ENCODE measurements at regions not wholly inside any gene's neighbourhood (a gene's known extent, or its start where the extent isn't known, plus 50 kb on each side); places are given as distances from the start of the nearest gene placed in this dataset.
"Not testable (repeated sequence)": the region's sequence is repeated elsewhere in the genome, so short reads cannot be mapped to it uniquely, and the experiment has no call there.

DNA sequence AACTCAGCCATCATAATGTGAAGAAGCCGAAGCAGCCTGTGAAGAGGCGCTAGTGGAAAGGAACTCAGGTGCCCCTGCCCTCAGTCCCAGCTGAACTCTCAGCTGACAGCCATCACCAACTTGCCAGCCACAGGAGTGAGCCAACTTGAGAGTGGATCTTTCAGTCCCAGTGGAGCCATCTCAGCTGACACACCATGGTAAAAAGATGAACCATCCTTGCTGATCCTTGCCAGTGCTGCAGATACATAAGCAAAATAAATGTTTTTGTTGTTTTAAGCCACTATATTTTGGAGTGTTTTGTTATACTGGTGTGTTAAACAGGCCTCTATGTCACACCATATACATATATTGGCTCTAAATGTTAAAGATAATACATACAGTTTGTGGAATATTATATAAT is 195.8 kb upstream of the SPRED2 start:
- DNase-seq = no peak

DNA sequence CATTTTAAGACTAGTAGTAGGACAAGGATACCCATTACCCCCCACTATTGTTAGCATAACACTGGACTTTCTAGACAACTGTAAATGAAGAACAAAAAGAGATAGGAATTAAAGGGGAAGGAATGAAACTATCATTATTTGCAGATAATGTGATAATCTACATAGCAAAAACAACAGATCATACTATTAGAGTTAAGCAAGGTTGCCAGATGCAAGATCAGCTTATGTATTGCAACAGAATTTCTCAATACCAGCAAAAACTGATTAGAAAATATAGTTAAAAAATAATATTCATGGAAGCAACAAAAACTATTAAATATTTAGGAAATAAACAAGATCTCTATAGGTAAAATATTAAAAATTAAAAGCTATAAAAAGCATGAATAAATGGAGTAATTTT is 194.4 kb upstream of the SPRED2 start:
- DNase-seq = peak; percentile 8

DNA sequence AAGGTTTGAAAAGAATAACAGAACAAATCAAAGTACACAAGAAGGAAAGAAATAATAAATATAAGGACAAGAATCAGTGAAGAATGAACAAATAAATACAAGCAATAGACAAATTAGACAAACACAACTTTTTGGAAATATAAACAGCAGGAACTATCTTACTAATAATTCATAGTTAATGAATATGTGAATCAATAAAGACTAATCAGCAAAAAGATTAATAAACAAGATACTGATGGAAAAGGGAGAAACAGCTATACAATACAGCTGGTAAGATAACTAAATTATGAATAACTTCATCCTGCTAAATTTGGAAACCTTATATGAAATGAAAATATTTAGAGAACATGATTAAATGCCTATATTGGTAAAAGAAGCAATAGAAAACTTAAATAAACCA is 193.6 kb upstream of the SPRED2 start:
- DNase-seq = no peak

DNA sequence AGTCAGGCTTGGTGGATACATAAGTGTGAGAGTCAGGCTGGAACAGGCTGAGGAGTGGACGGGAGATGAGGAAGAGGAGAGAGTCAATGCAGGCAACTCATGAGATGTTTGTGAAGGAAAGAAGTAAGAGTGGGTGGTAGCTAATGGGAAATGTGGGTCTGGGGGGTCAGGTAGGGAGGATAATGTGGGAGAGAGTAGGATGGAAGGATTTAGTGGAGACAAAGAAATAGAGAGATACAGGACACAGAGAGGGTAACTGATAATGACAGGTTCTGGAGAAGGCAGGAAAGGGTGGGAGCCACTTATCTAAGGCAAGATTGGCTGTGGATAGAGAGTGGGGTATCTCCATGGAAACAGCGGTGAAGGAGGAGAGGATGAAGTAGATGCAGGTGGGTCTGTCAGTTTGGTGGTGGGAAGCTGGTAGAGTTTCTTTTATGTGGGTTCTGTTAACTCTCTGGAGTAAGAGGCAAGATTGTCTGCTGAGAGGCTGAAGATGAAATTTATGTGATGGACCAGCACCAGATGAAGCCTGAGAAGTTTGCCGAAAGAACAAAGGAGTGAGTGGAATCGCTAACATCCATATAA is 190.6 kb upstream of the SPRED2 start:
- no peak for DNase-seq

DNA sequence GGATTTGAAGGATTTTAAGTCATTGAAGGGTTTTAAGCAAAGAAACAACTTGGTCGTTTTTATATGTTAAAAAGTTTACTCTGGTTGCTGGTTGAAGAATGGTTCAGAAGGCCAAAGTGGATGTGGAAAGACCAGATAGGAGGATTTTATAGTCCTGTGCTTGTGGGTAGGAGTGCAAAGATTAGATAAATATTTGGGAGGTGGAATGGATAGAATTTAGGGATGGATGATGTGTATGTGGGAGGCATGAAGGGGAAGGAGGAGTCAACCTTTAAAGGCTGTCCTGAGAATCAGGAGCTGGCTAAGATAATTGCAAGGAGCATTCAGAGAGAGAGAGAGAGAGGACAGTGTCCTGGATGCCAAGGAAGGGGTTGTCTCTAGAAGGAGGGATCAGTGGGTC is 190.1 kb upstream of the SPRED2 start:
- no peak for DNase-seq

DNA sequence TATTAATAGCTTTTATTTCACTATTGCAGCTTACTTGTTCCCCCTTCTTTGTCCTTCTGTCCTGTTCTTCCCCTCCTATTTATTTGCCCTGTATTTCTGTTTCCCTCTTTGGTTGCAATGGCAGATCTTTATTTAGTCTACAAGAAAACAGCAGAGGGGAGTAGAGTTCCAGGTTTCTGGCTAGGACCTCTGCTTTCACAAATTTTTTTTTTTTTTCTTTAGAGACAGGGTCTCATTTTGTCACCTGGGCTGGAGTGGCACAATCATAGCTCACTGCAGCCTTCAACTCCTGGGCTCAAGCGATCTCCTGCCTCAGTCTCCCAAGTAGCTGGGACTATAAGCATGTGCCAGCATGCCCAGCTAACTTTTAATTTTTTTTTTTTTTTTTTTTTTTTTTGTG is 188.1 kb upstream of the SPRED2 start:
- no peak for DNase-seq

DNA sequence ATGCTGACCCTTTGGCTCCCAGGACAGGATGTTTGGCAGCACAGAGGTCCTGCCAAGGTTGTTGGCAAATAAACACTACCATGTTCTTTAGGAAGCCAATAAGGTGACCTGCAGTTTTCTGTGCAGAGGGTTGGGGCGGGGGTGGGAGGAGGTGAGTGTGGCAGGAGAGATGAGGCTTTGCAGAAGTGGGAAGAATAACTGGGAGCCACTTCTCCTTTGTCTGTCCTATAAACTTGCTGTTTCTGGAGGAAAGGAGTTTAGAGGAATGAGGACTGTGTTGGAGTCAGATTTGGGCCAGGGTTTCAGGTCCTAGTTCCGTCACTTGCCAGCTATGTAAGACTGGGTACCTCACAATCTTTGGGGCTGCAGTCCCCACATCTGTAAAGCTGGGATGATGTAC is 187.6 kb upstream of the SPRED2 start:
- DNase-seq = no peak

DNA sequence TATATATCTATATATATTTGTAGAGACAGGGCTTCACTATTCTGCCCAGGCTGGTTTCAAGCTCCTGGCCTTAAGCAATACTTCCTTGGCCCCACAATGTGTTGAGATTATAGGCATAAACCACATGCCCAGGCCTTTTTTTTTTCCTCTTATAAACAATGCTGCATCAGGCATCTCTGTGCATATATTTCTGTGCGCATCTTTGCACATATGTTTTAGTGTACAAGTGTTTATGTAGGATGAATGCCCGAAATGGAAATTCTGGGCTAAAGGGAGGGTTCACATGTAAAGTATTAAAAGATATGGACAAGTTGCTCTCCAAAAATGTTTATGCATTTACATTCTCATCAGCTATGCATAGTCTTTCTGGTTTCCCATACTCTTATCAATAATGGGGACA is 183.2 kb upstream of the SPRED2 start:
- no peak for DNase-seq

DNA sequence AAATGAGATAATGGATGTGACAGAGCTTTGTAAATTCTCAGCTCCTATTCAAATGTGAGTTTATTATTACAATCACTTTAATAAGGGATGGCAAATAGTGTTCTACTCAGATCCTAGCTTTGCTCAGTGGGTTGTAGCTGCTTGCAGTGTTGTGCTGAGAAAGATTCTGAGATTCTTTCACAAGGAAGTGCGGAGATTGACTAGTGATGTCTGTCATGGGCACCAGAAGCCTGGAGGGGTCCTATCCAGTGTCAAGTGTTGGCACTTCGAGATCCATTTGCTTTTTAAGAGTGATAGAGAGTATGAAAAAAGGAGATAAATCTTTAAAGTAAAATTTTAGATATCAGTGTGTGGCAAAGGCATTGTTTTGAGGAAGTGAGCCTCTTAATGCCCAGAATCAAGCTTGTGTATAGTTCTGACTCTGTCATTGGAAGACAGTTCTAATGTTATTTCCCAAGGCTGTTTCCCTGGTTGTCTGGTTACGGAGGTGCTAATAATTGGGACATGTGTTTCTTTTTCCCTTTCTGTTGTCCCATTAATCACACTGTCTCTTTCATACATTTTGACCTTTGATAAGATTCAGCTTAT is 181.7 kb upstream of the SPRED2 start:
- DNase-seq = no peak

DNA sequence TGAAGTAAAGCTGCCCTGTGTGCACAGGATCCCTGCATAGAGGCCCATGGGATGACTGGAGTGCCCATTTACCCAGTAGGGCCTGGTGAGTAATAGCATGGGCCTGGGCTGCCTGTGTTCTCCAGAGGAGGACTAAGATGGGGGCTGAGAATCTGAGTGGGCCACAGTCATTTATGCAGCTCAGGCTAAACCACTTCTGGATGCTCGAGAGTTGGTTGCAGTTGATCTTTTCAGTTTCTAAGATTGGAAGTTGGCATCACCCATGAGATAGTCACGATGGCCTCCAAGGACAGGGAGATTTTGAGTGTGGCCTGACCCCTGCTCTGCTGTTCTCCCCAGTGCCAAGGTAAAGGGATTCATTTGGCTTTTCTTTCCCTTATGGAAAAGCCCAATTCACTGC is 179.1 kb upstream of the SPRED2 start:
- no peak for DNase-seq

DNA sequence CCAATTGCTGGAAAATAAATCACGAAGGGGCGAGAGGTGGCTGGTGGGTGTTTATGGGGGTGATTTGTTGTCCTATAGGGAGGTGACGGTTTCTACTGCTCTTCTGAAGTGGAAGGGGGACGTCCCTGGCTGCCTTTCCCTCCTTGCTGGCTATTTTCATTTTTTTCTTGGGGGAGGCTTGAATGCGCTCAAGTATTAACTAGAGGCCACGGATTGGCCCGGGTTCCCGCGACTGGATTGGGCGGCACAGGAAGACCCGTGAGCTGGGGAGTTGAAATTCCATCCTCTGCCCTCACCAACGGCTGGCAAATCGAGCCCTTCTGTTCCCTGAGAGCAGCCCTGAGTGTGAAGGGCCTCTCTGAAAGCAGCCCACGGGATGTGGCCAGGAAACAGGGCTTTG is 176.5 kb upstream of the SPRED2 start:
- DNase-seq = no peak

DNA sequence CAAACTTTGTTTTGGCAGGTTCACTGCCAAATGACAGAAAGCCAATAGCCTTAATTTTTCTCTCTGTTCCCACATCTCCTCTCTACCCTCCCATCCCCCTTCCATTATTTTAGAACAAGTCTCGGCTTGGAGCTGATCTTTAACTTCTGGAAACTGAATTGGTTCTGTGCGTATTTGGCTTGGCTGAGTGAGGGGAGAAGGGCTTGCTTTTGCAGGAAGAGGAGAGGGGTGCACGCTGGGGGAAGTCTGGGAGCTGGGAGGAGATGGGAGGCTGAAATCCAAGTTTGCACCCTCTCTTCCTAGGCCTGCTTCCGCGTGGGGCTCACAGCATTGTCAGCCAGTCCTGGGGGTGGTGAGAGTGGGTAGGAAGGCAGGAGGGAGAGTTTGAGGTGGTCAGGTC is 176.1 kb upstream of the SPRED2 start:
- no peak for DNase-seq

DNA sequence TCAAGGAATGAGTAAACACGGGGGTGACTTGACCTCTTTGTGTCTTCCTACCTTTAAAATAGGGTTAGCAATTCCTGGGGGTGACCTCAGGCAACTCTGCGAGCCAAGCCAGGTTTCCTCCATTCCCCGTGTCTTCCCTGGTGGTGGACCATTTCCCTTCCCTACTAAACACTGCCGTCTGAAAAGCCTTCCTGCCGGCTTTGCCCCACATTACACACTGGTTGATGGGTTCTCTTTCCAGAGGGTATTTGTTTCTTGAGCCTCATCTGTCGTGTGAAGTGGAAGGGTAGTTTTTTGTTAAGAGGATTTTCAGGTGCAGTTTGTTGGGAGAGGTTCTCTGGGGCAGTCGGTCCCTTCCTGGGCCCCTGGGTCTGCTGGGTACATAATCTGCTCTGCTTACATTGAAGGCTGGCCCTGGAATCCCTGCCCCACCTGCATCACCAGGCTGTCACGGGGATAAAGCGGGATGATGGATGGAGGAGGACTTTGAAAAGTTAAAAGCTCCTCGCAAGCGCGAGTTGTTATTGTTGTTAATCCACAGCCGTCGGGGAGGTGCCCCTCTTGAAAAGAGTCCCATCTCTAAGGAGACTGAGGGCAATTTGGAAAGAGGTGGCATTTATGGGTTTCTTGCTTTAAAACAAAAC is 175.4 kb upstream of the SPRED2 start:
- no peak for DNase-seq

DNA sequence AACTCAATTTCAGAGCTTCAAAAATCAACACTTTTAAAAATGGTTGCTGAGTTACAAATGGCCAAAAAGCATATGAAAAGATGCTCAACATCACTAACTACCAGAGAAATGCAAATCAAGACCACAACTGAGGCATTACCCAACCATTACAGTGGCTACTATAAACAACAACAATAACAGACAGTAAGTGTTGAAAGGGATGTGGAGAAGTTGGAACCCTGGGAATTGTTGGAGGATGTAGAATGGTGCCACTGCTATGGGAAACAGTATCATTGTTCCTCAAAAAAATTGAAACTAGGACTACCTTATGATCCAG is 173.3 kb upstream of the SPRED2 start:
- no peak for DNase-seq

DNA sequence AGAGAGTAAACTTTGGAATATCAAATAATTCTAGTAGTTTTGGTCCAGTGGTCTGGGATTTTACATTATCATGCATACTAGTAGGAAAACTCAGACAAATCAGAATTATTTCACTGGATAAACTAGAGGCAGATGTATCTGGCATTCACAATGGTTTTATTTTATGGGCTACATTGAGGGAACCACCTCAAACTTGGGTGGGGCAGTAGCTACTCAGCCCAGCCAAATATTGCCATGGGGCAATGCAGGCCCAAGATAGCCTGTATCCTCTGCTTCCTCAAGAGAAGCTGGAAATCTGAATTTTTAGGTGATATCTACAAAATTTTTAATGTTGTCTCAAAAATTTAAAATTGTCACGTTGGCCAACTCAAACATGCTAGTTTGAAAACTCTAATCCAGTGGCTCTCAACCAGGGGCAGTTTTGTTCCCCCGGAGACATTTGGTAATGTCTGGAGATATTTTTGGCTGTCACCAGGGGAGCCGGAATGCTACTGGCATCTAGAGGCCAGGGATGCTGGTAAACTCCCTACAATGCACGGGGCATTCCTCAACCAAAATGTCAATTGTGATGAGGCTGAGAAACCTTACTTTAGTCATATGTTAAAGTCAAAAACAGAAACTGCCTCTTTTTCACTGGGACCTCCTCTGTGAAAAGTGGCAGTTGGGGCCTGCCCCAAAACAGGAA is 172.8 kb upstream of the SPRED2 start:
- DNase-seq = no peak

DNA sequence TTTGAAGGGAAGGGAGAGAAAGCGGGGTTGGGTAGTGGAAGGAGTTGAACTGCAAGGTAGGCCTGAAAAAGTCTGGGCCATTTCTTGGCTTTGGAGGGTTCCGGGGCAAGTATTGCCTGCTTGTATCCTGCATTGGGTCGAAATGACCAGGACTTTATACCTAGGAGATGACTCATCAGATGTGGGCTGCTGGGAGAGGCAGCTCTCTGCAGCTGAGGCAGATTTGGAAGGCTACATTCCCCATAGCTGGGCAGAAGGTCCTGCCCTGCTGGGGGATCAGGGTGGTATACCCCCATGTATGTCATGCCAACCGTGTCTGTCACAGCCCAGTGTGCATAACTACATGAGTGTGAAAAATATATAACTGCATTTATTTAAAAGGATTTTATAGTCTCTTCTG is 171.8 kb upstream of the SPRED2 start:
- DNase-seq = no peak

DNA sequence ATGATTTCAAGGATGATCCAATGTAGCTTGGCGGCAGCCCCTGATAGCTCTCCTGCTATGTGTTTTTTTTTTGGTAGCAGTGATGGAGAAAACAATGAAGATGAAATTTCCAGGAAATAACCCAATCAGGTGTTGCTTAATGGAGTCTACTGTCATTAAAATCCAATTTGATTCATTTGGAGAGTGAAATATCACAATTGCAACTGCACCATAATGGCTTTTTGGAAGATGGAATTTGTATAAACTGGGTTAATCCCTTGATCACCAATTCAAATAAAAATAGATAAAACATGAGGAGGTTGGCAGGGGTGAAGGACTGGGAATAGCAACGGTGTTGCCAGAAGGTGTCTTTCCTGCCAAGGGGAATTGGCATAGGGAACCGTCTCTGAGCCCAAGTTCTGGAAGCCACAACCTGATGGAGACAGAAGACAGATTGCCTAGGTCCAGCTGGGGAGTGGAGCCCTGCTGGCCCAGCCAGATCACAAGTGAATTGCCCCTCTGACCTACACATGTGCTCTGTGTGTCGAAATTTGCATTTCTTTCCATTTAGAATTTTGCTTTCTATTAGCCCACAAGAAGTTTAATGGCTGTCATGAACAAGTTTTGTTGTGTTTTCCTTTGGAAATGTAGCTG is 170.3 kb upstream of the SPRED2 start:
- no peak for DNase-seq

DNA sequence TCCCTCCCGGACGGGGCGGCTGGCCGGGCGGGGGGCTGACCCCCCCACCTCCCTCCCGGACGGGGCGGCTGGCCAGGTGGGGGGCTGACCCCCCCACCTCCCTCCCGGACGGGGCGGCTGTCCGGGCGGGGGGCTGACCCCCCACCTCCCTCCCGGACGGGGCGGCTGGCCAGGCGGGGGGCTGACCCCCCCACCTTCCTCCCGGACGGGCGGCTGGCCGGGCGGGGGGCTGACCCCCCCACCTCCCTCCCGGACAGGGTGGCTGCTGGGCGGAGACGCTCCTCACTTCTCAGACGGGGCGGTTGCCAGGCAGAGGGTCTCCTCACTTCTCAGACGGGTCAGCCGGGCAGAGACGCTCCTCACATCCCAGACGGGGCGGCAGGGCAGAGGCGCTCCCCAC is 168.5 kb upstream of the SPRED2 start:
- DNase-seq = not testable (repeated sequence)

DNA sequence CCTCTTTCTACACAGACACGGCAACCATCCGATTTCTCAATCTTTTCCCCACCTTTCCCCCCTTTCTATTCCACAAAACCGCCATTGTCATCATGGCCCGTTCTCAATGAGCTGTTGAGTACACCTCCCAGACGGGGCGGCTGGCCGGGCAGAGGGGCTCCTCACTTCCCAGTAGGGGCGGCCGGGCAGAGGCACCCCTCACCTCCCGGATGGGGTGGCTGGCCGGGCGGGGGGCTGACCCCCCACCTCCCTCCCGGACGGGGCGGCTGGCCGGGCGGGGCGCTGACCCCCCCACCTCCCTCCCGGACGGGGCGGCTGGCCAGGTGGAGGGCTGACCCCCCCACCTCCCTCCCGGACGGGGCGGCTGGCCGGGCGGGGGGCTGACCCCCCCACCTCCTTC is 168.0 kb upstream of the SPRED2 start:
- DNase-seq = not testable (repeated sequence)

DNA sequence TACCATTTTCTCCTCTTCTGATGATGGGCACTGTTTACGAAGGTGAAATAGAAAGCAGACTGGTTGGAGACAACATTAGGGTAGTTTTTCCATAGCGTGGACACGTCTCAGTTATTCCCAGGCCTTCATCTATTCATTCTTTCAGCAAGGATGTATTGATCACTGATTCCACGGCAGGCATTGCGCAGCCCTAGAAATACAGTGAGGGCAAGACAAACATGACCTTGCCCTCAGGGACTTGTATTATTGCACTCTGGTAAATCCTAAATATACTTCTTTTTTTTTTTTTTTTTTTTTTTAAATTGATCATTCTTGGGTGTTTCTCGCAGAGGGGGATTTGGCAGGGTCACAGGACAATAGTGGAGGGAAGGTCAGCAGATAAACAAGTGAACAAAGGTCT is 167.3 kb upstream of the SPRED2 start:
- no peak for DNase-seq

DNA sequence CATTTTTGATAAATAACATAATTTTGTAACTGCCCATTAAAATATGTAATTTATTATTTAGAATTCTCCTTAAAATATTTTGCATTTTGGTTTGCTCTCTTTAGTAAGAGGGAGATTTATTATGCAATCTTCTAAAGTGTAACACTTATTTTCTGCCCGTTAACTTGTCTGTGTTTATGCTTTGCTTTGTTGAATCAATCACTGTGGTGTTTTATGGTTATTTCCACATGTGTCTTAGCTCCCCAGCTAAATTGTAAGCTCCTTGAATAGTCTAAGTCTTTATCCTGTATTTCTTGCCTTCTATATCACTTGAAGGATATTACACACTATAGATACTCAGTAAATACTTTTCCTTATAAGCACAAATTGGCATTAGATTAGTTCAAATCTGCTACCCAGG is 166.6 kb upstream of the SPRED2 start:
- no peak for DNase-seq

DNA sequence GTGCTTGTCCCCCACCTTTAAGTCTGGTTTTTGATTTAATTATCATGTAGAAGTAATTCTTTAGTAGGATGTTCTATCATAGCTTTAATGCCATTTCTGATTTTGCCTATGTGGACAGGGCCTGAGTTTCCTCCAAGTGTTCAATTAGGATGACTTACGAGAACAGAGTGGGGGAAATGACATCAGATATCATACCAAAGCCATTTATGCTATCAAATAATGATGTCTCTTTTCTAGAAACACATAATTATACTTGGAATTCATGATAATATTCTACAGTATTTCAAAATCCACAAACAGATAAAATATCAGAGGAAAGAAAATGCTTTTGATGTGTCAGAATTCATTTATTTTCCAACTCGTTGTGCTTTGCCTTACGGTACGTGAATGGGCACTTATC is 165.9 kb upstream of the SPRED2 start:
- DNase-seq = no peak

DNA sequence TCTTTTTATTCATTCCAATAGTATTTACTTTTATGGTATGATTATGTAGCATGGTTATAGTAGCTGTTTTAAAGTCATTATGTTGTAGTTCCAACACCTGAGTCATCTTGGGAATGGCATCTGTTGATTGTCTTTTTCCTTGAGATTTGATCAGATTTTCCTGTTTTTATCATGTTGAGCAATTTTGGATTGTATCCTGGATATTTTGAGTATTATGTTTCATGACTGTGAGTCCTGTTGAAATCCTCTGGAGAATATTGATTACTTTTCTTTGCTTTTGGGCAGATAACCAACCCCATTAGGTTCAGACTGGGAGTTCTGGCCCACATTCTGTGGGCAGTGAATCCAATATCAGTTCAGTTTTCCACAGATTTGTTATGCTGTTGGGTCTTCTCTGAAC is 163.2 kb upstream of the SPRED2 start:
- DNase-seq = no peak

DNA sequence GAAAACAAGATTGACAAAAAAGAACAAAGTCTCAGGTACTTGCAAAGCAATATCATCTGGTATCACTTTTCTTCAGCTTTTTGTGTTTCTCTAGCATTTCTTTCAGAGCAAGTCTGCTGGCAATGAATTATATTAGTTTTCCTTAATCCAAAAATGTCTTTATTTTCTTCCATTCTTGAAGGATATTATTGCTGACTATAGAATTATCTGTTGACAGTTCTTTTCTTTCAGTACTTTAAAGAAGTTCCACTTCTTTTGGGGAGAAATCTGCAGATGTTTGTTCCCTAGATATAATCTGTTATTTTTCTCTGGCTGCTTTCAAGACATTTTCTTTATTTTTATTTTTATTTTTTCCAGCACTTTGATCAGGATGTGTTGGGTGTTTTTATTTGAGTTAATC is 161.8 kb upstream of the SPRED2 start:
- DNase-seq = no peak
